Activated CD8-positive, alpha-beta T cell treated with anti-CD3 and anti-CD28 coated beads for 36 hours (primary cell): ENCODE measurements at regions not wholly inside any gene's neighbourhood (a gene's known extent, or its start where the extent isn't known, plus 50 kb on each side); places are given as distances from the start of the nearest gene placed in this dataset.

Source experiments
- ATAC-seq: fragments of 200-7000 bp; cut with Tn5 transposase; one replicate; pipeline ENCODE4 v1.10.0; 2021; ENCODE audit warnings: mild to moderate bottlenecking, moderate library complexity
- CTCF ChIA-PET: fragments of 350-600 bp; sonication (Branson Sonifier 250); formaldehyde crosslinking; loops from one replicate; lab custom pipeline; 2021; ENCODE audit warnings: antibody characterized with exemption; lab: Charles Lee
- POLR2A ChIA-PET: fragments of 350-600 bp; sonication (Branson Sonifier 250); formaldehyde crosslinking; loops from one replicate; lab custom pipeline; 2021; ENCODE audit warnings: antibody characterized with exemption; lab: Charles Lee
- DNase-seq: peaks from one replicate; pipeline ENCODE4 v3.0.0-alpha.2; 2020
- H3K27ac Mint-ChIP-seq: one replicate; pipeline ENCODE4 v1.8.0; 2021; ENCODE audit warnings: mild to moderate bottlenecking, mixed read lengths
- H3K27me3 Mint-ChIP-seq: one replicate; pipeline ENCODE4 v1.8.0; 2021; ENCODE audit warnings: mixed read lengths
- H3K36me3 Mint-ChIP-seq: one replicate; pipeline ENCODE4 v1.8.0; 2021; ENCODE audit warnings: low read depth, mixed read lengths
- H3K4me1 Mint-ChIP-seq: one replicate; pipeline ENCODE4 v1.8.0; 2021; ENCODE audit warnings: low read depth, mixed read lengths
- H3K4me3 Mint-ChIP-seq: one replicate; pipeline ENCODE4 v1.8.0; 2021; ENCODE audit warnings: mild to moderate bottlenecking, moderate library complexity, mixed read lengths
- H3K9me3 Mint-ChIP-seq: one replicate; pipeline ENCODE4 v1.8.0; 2021; ENCODE audit warnings: mixed read lengths
- intact Hi-C: fragments of 100-400 bp; cut with micrococcal nuclease; formaldehyde crosslinking; loops from one replicate; pipeline ENCODE4 v1.10.0; 2022
- TF ChIP-seq, protein P1 (sequence below): fragments of 200-600 bp; IDR thresholded peaks from one replicate; pipeline ENCODE4 v1.8.0; 2022; ENCODE audit warnings: antibody characterized with exemption, mild to moderate bottlenecking

DNA sequence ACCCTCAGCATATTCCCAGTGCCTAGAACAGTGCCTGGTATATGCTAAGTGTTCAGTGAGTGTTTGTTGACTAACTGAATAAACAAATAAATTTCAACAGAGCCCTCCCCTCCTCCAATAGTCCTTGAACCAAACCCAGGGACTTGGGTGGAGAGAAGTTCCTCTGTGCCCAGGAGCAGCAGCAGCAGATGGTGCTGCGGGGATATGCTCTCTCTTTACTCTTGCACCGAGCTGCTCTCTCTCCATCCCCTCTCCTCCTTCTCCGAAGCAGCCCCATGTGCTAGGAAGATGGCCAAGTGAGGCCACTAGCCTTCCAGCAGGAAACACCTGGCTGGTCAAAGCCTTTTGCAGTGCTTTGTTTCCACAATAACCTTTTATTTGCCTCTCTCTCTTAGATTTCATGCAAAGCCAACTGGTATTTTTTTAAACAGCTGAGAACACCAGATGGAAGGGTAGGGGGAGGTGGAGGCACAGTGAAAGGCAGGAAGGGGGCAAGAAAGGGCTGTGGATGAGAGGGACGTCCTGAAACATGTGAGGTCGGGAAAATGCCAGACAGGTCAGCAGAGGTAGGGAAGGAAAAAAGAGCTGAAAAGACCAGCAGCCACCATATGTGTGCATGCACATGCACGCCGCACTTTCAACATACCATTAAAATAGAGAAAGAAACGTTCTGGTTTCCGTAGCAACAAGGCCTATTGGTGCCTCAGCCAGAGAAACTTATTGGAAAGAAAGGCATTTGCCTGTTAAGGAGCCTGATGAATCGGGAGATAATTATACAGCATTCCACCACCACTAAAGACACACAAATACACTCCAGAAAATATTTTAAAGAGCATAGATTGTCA lies 78.9 kb downstream of the EMP1 start:
- Mint-ChIP-seq H3K9me3 (peaks cover 4% of the 10 kb centered on the region), H3K36me3 (no peaks in the 10 kb centered on the region), H3K27me3 (peaks cover 42% of the 10 kb centered on the region), H3K27ac (no peak overlapping the region), H3K4me1 (peaks cover 2% of the 10 kb centered on the region), H3K4me3 (no peak overlapping the region)
- TF ChIP-seq, protein P1, sequence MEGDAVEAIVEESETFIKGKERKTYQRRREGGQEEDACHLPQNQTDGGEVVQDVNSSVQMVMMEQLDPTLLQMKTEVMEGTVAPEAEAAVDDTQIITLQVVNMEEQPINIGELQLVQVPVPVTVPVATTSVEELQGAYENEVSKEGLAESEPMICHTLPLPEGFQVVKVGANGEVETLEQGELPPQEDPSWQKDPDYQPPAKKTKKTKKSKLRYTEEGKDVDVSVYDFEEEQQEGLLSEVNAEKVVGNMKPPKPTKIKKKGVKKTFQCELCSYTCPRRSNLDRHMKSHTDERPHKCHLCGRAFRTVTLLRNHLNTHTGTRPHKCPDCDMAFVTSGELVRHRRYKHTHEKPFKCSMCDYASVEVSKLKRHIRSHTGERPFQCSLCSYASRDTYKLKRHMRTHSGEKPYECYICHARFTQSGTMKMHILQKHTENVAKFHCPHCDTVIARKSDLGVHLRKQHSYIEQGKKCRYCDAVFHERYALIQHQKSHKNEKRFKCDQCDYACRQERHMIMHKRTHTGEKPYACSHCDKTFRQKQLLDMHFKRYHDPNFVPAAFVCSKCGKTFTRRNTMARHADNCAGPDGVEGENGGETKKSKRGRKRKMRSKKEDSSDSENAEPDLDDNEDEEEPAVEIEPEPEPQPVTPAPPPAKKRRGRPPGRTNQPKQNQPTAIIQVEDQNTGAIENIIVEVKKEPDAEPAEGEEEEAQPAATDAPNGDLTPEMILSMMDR = no peak
- ChIA-PET CTCF (interaction anchor here (1.2 to 1.4 kb wide), 2 partner anchors 19 to 21 kb away, joined by 3 to 7 read pairs; no protein-coding TSS in a partner anchor), POLR2A (no interaction called here)
- no peak for DNase-seq
- intact Hi-C loops = loop anchor here (5.0 kb wide), 1 partner anchor 262 kb away; no protein-coding TSS in a partner anchor
- ATAC-seq = no peak

DNA sequence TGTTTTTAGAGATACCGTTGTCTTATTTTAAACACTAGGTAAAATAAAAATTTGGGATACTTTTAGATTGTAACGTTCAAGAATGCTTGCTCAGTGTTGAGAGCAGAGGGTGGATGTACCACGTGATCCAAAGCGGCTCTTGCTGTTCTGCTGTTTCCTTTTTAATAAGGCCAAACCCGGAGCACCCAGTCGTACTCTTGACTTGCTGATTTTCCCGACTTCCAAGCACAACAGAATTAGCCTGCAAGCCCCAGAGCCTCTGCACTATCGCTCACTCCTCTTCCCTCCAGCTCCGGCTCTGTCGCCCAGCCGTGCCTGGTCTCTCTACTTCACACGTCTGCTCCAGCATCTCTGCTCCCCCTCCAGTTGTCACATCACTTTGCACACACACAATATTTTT lies 77.3 kb downstream of the EMP1 start:
- peaks cover 2% of the 10 kb centered on the region for H3K4me1 Mint-ChIP-seq
- peaks cover 36% of the 10 kb centered on the region for H3K27me3 Mint-ChIP-seq
- no peaks in the 10 kb centered on the region for H3K9me3 Mint-ChIP-seq
- no peaks in the 10 kb centered on the region for H3K36me3 Mint-ChIP-seq
- no peak overlapping the region for H3K4me3 Mint-ChIP-seq
- ChIA-PET POLR2A (no interaction called here), CTCF (no interaction called here)
- TF ChIP-seq, protein P1 = no peak
- ATAC-seq (no peak), DNase-seq (no peak)
- intact Hi-C loops = no loop called here
- no peak overlapping the region for H3K27ac Mint-ChIP-seq

DNA sequence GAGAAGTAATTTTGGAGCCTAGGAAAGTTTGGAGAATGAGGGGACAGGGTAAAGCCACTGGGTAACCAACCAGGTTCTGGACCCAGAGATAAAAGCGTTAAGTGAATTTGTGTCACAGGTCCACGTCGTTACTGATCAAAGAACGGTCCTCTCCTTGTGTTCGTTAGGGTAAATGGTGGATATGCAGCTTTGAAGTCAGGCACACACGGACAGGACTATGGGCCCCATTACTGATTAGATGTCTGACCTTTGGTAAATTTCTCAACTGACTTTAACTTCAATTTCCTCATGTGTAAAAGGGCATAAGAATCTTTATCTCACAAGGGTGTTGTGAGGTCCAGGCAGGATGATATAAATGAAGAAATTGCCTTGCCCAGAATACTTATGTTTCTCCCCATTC lies 76.6 kb downstream of the EMP1 start:
- CTCF ChIA-PET = no interaction called here
- Mint-ChIP-seq H3K36me3 (no peaks in the 10 kb centered on the region), H3K27me3 (peaks cover 34% of the 10 kb centered on the region), H3K4me3 (no peak overlapping the region), H3K27ac (no peak overlapping the region), H3K9me3 (no peaks in the 10 kb centered on the region), H3K4me1 (peaks cover 1% of the 10 kb centered on the region)
- no peak for DNase-seq
- POLR2A ChIA-PET = no interaction called here
- TF ChIP-seq, protein P1 = no peak
- intact Hi-C loops = no loop called here
- no peak for ATAC-seq

DNA sequence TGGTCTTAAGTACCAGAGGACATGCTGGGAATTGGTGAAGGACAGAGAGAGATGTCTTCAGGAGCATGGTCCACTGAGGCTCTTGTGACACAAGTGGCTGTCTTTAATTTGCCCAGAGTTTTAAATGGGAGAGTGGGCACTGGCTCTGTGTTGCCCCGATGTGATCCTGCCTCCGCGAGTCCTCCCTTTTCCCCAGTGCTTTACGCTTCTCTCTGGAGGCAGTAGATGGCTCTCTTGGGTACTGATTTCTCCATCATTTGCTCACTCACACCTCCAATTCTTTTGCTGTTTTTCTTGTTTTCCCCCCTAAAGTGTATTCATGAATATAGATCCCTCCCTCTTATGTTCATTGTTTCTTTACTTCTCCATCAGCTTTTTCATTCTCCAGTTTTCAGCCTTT lies 74.3 kb downstream of the EMP1 start:
- Mint-ChIP-seq H3K27ac (no peak overlapping the region), H3K9me3 (no peaks in the 10 kb centered on the region), H3K27me3 (peaks cover 22% of the 10 kb centered on the region), H3K4me1 (no peaks in the 10 kb centered on the region), H3K36me3 (no peaks in the 10 kb centered on the region), H3K4me3 (no peak overlapping the region)
- ChIA-PET CTCF (interaction anchor here (2.1 to 3.3 kb wide), 2 partner anchors 15 to 92 kb away, joined by 4 to 18 read pairs; no protein-coding TSS in a partner anchor), POLR2A (no interaction called here)
- TF ChIP-seq, protein P1 = no peak
- intact Hi-C loops = no loop called here
- DNase-seq (no peak), ATAC-seq (no peak)
